ENCODE measurements at regions not wholly inside any gene's neighbourhood (a gene's known extent, or its start where the extent isn't known, plus 50 kb on each side); places are given as distances from the start of the nearest gene placed in this dataset.

DNA sequence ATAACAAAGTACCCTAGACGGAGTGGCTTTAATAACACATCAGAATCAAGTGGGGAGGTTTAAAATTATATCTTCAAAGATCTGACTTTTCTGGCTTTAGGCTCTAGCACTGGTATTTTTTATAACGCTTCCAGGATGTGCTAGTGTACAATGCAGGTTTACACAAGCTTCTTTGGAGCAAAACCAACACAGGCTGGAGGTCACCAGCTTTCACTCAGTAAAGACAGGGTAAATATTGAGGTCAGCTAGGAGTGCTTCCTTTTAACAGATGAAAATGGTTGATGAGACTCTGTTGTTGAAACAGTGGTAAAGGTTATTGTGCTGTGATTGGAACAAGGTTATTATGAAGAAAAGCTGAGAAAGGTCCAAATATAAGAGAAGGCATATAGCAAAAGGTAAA lies 414.2 kb downstream of the TAF11L14 start:
- TF ChIP-seq, protein P1, sequence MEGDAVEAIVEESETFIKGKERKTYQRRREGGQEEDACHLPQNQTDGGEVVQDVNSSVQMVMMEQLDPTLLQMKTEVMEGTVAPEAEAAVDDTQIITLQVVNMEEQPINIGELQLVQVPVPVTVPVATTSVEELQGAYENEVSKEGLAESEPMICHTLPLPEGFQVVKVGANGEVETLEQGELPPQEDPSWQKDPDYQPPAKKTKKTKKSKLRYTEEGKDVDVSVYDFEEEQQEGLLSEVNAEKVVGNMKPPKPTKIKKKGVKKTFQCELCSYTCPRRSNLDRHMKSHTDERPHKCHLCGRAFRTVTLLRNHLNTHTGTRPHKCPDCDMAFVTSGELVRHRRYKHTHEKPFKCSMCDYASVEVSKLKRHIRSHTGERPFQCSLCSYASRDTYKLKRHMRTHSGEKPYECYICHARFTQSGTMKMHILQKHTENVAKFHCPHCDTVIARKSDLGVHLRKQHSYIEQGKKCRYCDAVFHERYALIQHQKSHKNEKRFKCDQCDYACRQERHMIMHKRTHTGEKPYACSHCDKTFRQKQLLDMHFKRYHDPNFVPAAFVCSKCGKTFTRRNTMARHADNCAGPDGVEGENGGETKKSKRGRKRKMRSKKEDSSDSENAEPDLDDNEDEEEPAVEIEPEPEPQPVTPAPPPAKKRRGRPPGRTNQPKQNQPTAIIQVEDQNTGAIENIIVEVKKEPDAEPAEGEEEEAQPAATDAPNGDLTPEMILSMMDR (IDR thresholded peaks at IDR 0.05; ENCODE audit: unreplicated experiment in 3 of 3) = no peak
- Mint-ChIP-seq H3K4me1 (peaks cover 6% of the 10 kb centered on the region), H3K36me3 (ENCODE audit: low read depth) (no peaks in the 10 kb centered on the region), H3K27me3 (ENCODE audit: low read depth) (no peaks in the 10 kb centered on the region), H3K4me3 (no peak overlapping the region), H3K27ac (no peak overlapping the region), H3K9me3 (peaks cover 2% of the 10 kb centered on the region)

DNA sequence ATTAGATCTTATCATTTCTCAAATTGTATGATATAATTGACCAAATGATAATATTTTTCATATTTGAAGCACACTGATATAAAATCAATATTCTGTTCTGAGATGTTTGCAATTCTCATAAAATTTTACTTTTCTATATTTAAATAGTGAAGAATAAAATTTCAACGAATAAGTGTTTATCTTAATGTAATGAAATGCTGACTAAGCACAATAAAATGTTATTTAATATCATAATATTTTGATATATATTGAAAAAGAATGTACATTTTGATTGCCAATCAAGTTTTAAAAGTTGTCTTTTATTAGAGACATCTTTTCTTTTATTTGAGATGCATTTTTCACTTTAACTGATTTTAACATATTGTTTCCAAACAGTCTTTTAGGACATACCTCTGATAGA lies 416.1 kb downstream of the TAF11L14 start:
- Mint-ChIP-seq H3K36me3 (ENCODE audit: low read depth) (no peaks in the 10 kb centered on the region), H3K9me3 (peaks cover 2% of the 10 kb centered on the region), H3K27ac (no peak overlapping the region), H3K27me3 (ENCODE audit: low read depth) (peaks cover 3% of the 10 kb centered on the region), H3K4me3 (no peak overlapping the region), H3K4me1 (peaks cover 6% of the 10 kb centered on the region)
- TF ChIP-seq, protein P1 (IDR thresholded peaks at IDR 0.05; ENCODE audit: unreplicated experiment in 3 of 3) = no peak

DNA sequence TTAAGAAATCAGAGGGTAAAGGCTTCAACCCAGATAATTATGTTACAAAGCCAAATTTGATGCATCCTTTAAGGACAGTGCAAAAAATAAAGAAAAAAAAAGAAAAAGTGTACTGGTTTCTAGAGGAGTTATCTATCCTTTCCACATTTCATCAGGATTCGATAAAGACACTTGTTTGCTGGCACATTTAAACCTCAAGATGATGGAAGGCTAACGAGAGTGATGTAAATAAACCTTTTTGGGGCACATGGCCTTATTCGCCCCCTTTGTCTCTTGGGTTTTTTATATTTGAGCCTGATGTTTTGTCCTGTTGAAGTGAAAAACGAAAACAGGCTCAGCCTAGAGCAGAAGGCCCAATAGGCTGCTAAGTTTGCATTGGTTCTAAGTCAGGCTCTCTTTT lies 416.5 kb downstream of the TAF11L14 start:
- Mint-ChIP-seq H3K4me1 (peaks cover 6% of the 10 kb centered on the region), H3K9me3 (peaks cover 2% of the 10 kb centered on the region), H3K27ac (no peak overlapping the region), H3K27me3 (ENCODE audit: low read depth) (peaks cover 7% of the 10 kb centered on the region), H3K36me3 (ENCODE audit: low read depth) (no peaks in the 10 kb centered on the region), H3K4me3 (no peak overlapping the region)
- TF ChIP-seq, protein P1 (IDR thresholded peaks at IDR 0.05; ENCODE audit: unreplicated experiment in 3 of 3) = no peak

DNA sequence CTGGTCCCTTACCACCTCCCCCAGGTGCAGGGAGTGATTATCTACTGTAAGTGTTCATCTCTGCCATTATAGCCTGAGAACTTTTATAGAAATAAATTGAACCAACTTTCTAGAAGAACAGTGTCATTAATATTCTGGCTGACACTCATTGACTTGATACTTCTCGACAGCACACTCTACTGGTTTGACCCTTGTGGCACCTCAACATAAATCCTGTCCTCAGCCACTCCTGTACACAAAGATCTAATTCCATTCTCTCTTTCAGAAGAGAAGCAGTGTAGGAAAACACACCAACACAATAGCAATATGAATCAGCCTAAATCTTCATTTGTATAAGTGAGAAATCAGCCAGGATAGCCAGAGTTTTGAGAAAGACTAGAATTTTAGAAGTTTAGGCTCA lies 417.7 kb downstream of the TAF11L14 start:
- no peak overlapping the region for H3K4me3 Mint-ChIP-seq
- TF ChIP-seq, protein P1 (IDR thresholded peaks at IDR 0.05; ENCODE audit: unreplicated experiment in 3 of 3) = no peak
- H3K4me1 Mint-ChIP-seq = peaks cover 6% of the 10 kb centered on the region
- H3K27ac Mint-ChIP-seq = no peak overlapping the region
- H3K27me3 Mint-ChIP-seq (ENCODE audit: low read depth) = peaks cover 13% of the 10 kb centered on the region
- H3K9me3 Mint-ChIP-seq = no peaks in the 10 kb centered on the region
- H3K36me3 Mint-ChIP-seq (ENCODE audit: low read depth) = no peaks in the 10 kb centered on the region

DNA sequence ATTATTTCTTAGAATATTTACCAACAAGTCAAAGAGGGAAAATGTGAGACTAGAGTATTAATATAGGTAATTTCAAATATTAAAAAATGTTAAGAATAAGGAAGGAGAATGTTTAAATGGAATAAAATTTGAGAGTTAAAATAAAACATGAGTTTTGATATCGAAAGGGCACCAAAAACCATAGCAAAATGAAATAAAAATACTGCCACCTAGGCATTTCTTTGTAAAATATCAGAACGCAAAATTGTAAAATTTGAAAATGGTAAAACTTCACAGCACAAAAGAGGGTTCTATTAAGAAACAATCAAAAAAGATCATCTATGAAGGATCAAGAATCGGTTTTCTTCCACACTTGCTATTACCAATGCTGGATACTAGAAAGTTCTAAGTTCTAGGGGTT lies 418.3 kb downstream of the TAF11L14 start:
- H3K4me1 Mint-ChIP-seq = peaks cover 6% of the 10 kb centered on the region
- no peaks in the 10 kb centered on the region for H3K36me3 Mint-ChIP-seq (ENCODE audit: low read depth)
- H3K9me3 Mint-ChIP-seq = no peaks in the 10 kb centered on the region

DNA sequence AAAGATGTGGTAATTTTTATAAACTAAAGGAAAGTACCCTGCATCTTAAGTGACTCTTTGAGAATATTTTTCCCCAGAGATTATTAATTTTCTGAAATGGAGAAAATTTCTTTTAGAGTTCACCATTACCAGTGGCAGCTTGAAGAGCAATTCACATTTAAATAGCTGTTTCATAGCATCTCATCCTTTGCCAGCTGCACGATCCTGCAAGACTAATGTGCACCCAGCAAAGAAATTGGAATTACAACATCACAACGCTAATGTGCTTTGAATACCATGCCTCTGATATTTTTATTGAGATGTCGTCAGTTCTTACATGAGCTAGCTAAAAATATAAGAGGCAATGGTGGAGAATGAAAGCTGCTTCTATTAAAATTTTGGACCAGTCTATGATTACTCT lies 423.5 kb downstream of the TAF11L14 start:
- H3K4me1 Mint-ChIP-seq = no peaks in the 10 kb centered on the region
- H3K9me3 Mint-ChIP-seq = peaks cover 6% of the 10 kb centered on the region
- H3K36me3 Mint-ChIP-seq (ENCODE audit: low read depth) = no peaks in the 10 kb centered on the region
- TF ChIP-seq, protein P1 (IDR thresholded peaks at IDR 0.05; ENCODE audit: unreplicated experiment in 3 of 3) = no peak
- H3K4me3 Mint-ChIP-seq = no peak overlapping the region
- peaks cover 13% of the 10 kb centered on the region for H3K27me3 Mint-ChIP-seq (ENCODE audit: low read depth)
- H3K27ac Mint-ChIP-seq = no peak overlapping the region

More for the DNA sequence above, 418.3 kb downstream of the TAF11L14 start:
- Mint-ChIP-seq H3K27ac (no peak overlapping the region), H3K4me3 (no peak overlapping the region), H3K27me3 (ENCODE audit: low read depth) (peaks cover 13% of the 10 kb centered on the region)
- TF ChIP-seq, protein P1 (IDR thresholded peaks at IDR 0.05; ENCODE audit: unreplicated experiment in 3 of 3) = no peak
